SH-SY5Y (cell line): ENCODE measurements at regions not wholly inside any gene's neighbourhood (a gene's known extent, or its start where the extent isn't known, plus 50 kb on each side); places are given as distances from the start of the nearest gene placed in this dataset.

Source experiments
- GATA2 ChIP-seq: IDR thresholded peaks from 2 replicates; pipeline ENCODE4 v1.6.1; 2011; ENCODE audit warnings: mild to moderate bottlenecking, low read depth, low read length
- GATA3 ChIP-seq: IDR thresholded peaks from 2 replicates; pipeline ENCODE4 v1.6.1; 2011; ENCODE audit warnings: low read depth, mild to moderate bottlenecking, low read length, moderate library complexity

- TF ChIP-seq GATA3, result no peak
- TF ChIP-seq GATA2, result no peak
Observed at GRCh38 chr1:216919060-216919970, 196.1 kb upstream of the ESRRG start.

GRCh38 chr1:216916890-216917438, 193.7 kb upstream of the ESRRG start:
- TF ChIP-seq GATA3 (no peak), GATA2 (no peak)

GRCh38 chr1:216914974-216915373, 191.7 kb upstream of the ESRRG start:
- TF ChIP-seq GATA3 (no peak), GATA2 (no peak)

- TF ChIP-seq GATA3, result no peak
- TF ChIP-seq GATA2, result no peak
Observed at GRCh38 chr1:216913976-216914375, 190.7 kb upstream of the ESRRG start.

- TF ChIP-seq GATA2 (no peak), GATA3 (no peak)
Observed at GRCh38 chr1:216910081-216910840, 187.0 kb upstream of the ESRRG start.

- TF ChIP-seq GATA3 (no peak), GATA2 (no peak)
Observed at GRCh38 chr1:216908126-216908525, 184.9 kb upstream of the ESRRG start.

GRCh38 chr1:216907100-216907499, 183.9 kb upstream of the ESRRG start:
- no peak for TF ChIP-seq GATA3
- TF ChIP-seq GATA2, result no peak

- TF ChIP-seq GATA2, result no peak
- no peak for TF ChIP-seq GATA3
Observed at GRCh38 chr1:216905781-216906180, 182.6 kb upstream of the ESRRG start.

DNA sequence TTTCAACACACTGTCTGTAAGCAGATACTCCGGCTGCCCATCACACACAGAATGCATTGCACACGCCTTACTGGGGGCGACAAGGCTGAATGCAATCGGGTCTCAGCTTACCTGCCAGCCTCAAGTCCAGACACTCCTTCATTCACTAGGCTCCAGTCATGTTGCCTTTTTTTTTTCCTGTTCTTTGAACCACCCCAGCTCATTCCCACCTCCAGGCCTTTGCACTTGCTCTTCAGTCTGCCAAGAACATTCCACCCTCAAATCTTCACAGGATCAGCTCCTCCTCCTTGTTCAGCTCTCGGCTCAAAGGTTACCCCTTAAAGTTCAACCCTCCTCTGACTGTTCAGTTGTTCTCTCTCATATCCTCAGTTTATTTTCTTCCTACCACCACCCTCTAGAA, 181.9 kb upstream of the ESRRG start:
- TF ChIP-seq GATA2 (no peak), GATA3 (no peak)

GRCh38 chr1:216904471-216904870, 181.2 kb upstream of the ESRRG start:
- no peak for TF ChIP-seq GATA2
- TF ChIP-seq GATA3, result no peak

GRCh38 chr1:216903382-216903740, 180.1 kb upstream of the ESRRG start:
- no peak for TF ChIP-seq GATA3
- no peak for TF ChIP-seq GATA2

DNA sequence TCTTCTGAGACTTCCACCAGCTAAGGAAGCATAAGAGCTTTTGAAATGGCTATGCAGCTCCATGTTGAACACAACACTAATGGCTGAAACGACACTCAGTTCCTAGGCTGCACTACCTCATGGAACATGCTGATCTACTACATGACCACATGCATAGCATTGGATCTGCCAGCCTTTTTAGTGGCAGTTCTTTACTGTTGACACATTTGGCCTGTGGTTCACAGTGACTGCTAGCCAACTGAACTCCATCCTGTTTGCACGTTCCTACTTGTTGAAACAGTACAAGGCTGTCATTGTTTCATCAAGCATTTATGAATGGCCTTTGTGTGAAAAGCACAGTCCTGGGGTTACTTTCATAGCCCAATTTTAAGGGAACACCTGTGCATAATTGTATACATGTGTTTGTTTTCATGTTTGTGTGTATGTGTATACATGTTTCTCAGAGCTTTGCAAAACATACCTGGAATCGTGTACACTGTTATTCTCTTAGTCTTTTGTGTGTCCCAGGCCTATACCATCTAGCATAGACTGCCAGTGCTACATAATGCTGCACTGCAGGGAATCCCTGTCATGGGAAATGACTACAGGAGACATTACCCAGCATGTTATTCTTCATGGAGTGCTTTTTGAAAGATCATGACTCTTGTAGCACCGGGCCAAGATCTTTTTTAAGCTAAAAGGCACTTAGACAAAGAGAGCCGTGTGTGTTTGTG, 179.6 kb upstream of the ESRRG start:
- TF ChIP-seq GATA2 (no peak), GATA3 (no peak)

DNA sequence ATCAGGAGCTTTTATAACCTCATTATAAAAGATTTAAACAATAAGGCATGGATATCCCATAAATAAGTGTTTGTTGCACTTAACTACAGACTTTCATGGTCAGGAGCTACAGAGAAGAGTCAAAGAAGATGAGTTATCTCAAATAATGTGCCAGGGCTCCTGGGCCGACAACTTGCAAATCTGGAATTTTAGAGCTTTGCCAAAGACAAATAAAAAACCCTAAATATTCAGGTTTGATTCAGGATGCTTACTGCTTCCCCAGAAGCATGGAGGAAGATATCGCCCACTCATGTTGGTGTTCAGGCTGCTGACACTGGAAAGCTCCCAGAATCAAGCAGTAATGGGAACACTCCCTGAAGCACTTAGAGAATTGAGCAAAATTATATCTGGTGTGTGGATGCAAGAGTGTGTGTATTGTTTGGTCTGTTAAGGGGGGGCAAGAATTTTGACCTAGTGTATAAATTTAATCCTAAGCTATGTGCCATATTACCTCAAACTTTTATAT, 176.9 kb upstream of the ESRRG start:
- TF ChIP-seq GATA2 (no peak), GATA3 (no peak)

DNA sequence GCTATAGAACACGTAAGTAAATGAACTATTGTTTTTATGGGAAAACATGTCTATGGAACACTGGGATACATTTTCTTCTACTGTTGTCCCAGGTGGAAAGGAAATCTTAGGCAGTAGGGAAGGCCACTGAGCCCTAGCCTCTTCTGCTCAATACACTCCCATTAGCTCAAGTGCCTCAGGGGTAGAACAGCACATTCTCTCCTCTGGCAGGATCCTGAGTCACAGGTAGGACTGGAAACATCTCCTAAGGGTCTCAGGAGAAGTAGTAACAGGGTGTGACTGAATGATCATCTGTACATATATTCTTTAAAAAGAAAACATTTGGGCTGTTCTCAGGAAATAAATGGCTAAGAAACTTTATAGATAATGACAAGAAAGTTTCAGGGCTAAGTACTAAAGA, 175.6 kb upstream of the ESRRG start:
- TF ChIP-seq GATA2 (no peak), GATA3 (no peak)

GRCh38 chr1:216896146-216896545, 172.9 kb upstream of the ESRRG start:
- TF ChIP-seq GATA3 (no peak), GATA2 (no peak)
